Panc1 (cell line): ENCODE measurements at regions not wholly inside any gene's neighbourhood (a gene's known extent, or its start where the extent isn't known, plus 50 kb on each side); places are given as distances from the start of the nearest gene placed in this dataset.

ENCODE experiments used
- POLR2AphosphoS5 ChIP-seq: IDR thresholded peaks from 2 replicates; pipeline ENCODE4 v1.6.1; 2012; ENCODE audit warnings: mild to moderate bottlenecking, low read depth, low read length, moderate library complexity
- REST ChIP-seq, 2 experiments: IDR thresholded peaks; 2 replicates each; pipeline ENCODE4 v1.6.1; 2011 to 2012; ENCODE audit warnings: low read depth in 2 of 2, control low read depth in 1 of 2, low read length in 1 of 2, mild to moderate bottlenecking in 1 of 2, moderate library complexity in 1 of 2; ENCODE audit not compliant: insufficient read depth in 1 of 2
- SIN3A ChIP-seq: IDR thresholded peaks from 2 replicates; pipeline ENCODE4 v1.6.1; 2012; ENCODE audit warnings: low read depth, mild to moderate bottlenecking, low read length, moderate library complexity, borderline replicate concordance; ENCODE audit not compliant: insufficient read depth
- TCF7L2 ChIP-seq: IDR thresholded peaks from 2 replicates; pipeline ENCODE4 v1.6.1; 2011; ENCODE audit warnings: mild to moderate bottlenecking, low read depth, low read length, inconsistent platforms
- TF ChIP-seq, protein P1 (sequence below): fragments of 450-650 bp; IDR thresholded peaks from 2 replicates; pipeline ENCODE4 v1.5.1; 2017; ENCODE audit warnings: mild to moderate bottlenecking

DNA sequence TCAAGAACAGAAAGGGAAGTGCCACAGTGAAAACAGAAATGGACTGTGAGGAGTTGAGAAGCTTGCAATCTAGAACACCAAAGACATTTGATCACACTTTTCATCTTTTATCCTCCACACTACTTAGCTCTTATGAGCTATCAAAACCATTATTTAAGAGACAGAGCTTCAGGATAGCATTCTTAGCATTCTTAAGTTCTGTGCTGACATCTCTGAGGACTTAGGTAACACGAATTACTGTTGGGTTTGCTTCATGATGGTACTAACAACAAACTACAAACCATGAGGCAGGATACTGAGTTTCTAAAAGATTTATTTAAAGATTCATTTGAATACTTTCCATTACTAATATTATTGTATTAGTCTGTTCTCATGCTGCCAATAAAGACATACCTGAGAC, 1038.6 kb downstream of the TUSC7 start:
- TF ChIP-seq, protein P1, sequence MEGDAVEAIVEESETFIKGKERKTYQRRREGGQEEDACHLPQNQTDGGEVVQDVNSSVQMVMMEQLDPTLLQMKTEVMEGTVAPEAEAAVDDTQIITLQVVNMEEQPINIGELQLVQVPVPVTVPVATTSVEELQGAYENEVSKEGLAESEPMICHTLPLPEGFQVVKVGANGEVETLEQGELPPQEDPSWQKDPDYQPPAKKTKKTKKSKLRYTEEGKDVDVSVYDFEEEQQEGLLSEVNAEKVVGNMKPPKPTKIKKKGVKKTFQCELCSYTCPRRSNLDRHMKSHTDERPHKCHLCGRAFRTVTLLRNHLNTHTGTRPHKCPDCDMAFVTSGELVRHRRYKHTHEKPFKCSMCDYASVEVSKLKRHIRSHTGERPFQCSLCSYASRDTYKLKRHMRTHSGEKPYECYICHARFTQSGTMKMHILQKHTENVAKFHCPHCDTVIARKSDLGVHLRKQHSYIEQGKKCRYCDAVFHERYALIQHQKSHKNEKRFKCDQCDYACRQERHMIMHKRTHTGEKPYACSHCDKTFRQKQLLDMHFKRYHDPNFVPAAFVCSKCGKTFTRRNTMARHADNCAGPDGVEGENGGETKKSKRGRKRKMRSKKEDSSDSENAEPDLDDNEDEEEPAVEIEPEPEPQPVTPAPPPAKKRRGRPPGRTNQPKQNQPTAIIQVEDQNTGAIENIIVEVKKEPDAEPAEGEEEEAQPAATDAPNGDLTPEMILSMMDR: no peak
- TF ChIP-seq POLR2AphosphoS5 (no peak), REST (IDR thresholded peaks at IDR 0.05; ENCODE audit: insufficient read depth in 1 of 2, low read depth in 2 of 2, low read length in 1 of 2) (no peak), TCF7L2 (no peak), SIN3A (no peak)
